Activated naive CD8-positive, alpha-beta T cell (primary cell): ENCODE measurements at regions not wholly inside any gene's neighbourhood (a gene's known extent, or its start where the extent isn't known, plus 50 kb on each side); places are given as distances from the start of the nearest gene placed in this dataset.
"Not testable (repeated sequence)": the region's sequence is repeated elsewhere in the genome, so short reads cannot be mapped to it uniquely, and the experiment has no call there.

Experiments
- H3K27ac Mint-ChIP-seq: one replicate; pipeline ENCODE4 v1.8.0; 2021; ENCODE audit warnings: mixed read lengths
- H3K27me3 Mint-ChIP-seq: one replicate; pipeline ENCODE4 v1.8.0; 2021; ENCODE audit warnings: mixed read lengths
- H3K36me3 Mint-ChIP-seq: one replicate; pipeline ENCODE4 v1.8.0; 2021; ENCODE audit warnings: mixed read lengths
- H3K4me1 Mint-ChIP-seq: one replicate; pipeline ENCODE4 v1.8.0; 2021; ENCODE audit warnings: low read depth, mixed read lengths
- H3K4me3 Mint-ChIP-seq: one replicate; pipeline ENCODE4 v1.8.0; 2021; ENCODE audit warnings: mild to moderate bottlenecking, mixed read lengths
- H3K9me3 Mint-ChIP-seq: one replicate; pipeline ENCODE4 v1.8.0; 2021; ENCODE audit warnings: low read depth, mixed read lengths

- Mint-ChIP-seq H3K9me3 (no peaks in the 10 kb centered on the region), H3K4me3 (no peak overlapping the region), H3K27ac (no peak overlapping the region)
Observed at GRCh38 chr7:25696571-25696970, 455.4 kb upstream of the NFE2L3 start.

GRCh38 chr7:25698451-25699113 lies 453.4 kb upstream of the NFE2L3 start:
- Mint-ChIP-seq H3K27me3 (peaks cover 6% of the 10 kb centered on the region), H3K4me3 (no peak overlapping the region), H3K9me3 (no peaks in the 10 kb centered on the region), H3K4me1 (no peaks in the 10 kb centered on the region), H3K27ac (no peak overlapping the region), H3K36me3 (peaks cover 6% of the 10 kb centered on the region)

More at GRCh38 chr7:25696571-25696970, 455.4 kb upstream of the NFE2L3 start:
- Mint-ChIP-seq H3K27me3 (peaks cover 3% of the 10 kb centered on the region), H3K36me3 (peaks cover 2% of the 10 kb centered on the region), H3K4me1 (no peaks in the 10 kb centered on the region)

- not testable (repeated sequence) for H3K4me3 Mint-ChIP-seq, H3K36me3 Mint-ChIP-seq, H3K27ac Mint-ChIP-seq, H3K4me1 Mint-ChIP-seq, H3K9me3 Mint-ChIP-seq, H3K27me3 Mint-ChIP-seq
Observed at GRCh38 chr7:25700141-25700540, 451.9 kb upstream of the NFE2L3 start.

GRCh38 chr7:25704413-25704812 lies 447.6 kb upstream of the NFE2L3 start:
- no peaks in the 10 kb centered on the region for H3K9me3 Mint-ChIP-seq
- H3K27ac Mint-ChIP-seq, result no peak overlapping the region
- no peaks in the 10 kb centered on the region for H3K4me1 Mint-ChIP-seq
- H3K27me3 Mint-ChIP-seq, result peaks cover 5% of the 10 kb centered on the region
- H3K36me3 Mint-ChIP-seq, result peaks cover 4% of the 10 kb centered on the region
- no peak overlapping the region for H3K4me3 Mint-ChIP-seq

- Mint-ChIP-seq H3K4me3 (no peak overlapping the region), H3K36me3 (peaks cover 4% of the 10 kb centered on the region), H3K27me3 (peaks cover 7% of the 10 kb centered on the region), H3K9me3 (no peaks in the 10 kb centered on the region), H3K4me1 (no peaks in the 10 kb centered on the region), H3K27ac (no peak overlapping the region)
Observed at GRCh38 chr7:25706764-25707163, 445.2 kb upstream of the NFE2L3 start.

- no peak overlapping the region for H3K27ac Mint-ChIP-seq
- H3K27me3 Mint-ChIP-seq, result peaks cover 4% of the 10 kb centered on the region
- H3K9me3 Mint-ChIP-seq, result no peaks in the 10 kb centered on the region
- no peaks in the 10 kb centered on the region for H3K4me1 Mint-ChIP-seq
- H3K4me3 Mint-ChIP-seq, result no peak overlapping the region
- H3K36me3 Mint-ChIP-seq, result no peaks in the 10 kb centered on the region
Observed at GRCh38 chr7:25707768-25708620, 444.0 kb upstream of the NFE2L3 start.

GRCh38 chr7:25710959-25711358 lies 441.0 kb upstream of the NFE2L3 start:
- H3K36me3 Mint-ChIP-seq, result no peaks in the 10 kb centered on the region
- no peaks in the 10 kb centered on the region for H3K9me3 Mint-ChIP-seq
- H3K4me1 Mint-ChIP-seq, result no peaks in the 10 kb centered on the region
- peaks cover 4% of the 10 kb centered on the region for H3K27me3 Mint-ChIP-seq
- H3K27ac Mint-ChIP-seq, result no peak overlapping the region
- H3K4me3 Mint-ChIP-seq, result no peak overlapping the region

GRCh38 chr7:25711940-25712339 lies 440.1 kb upstream of the NFE2L3 start:
- Mint-ChIP-seq H3K27me3 (peaks cover 7% of the 10 kb centered on the region), H3K27ac (no peak overlapping the region), H3K9me3 (no peaks in the 10 kb centered on the region), H3K4me1 (no peaks in the 10 kb centered on the region), H3K36me3 (no peaks in the 10 kb centered on the region), H3K4me3 (no peak overlapping the region)

GRCh38 chr7:25712500-25712899 lies 439.5 kb upstream of the NFE2L3 start:
- Mint-ChIP-seq H3K4me3 (no peak overlapping the region), H3K27ac (no peak overlapping the region), H3K36me3 (no peaks in the 10 kb centered on the region), H3K4me1 (no peaks in the 10 kb centered on the region), H3K27me3 (peaks cover 8% of the 10 kb centered on the region), H3K9me3 (no peaks in the 10 kb centered on the region)

GRCh38 chr7:25714013-25714412 lies 438.0 kb upstream of the NFE2L3 start:
- no peaks in the 10 kb centered on the region for H3K36me3 Mint-ChIP-seq
- no peaks in the 10 kb centered on the region for H3K4me1 Mint-ChIP-seq
- no peak overlapping the region for H3K4me3 Mint-ChIP-seq
- peaks cover 7% of the 10 kb centered on the region for H3K27me3 Mint-ChIP-seq
- no peak overlapping the region for H3K27ac Mint-ChIP-seq
- no peaks in the 10 kb centered on the region for H3K9me3 Mint-ChIP-seq

GRCh38 chr7:25716421-25716820 lies 435.6 kb upstream of the NFE2L3 start:
- H3K4me3 Mint-ChIP-seq, result no peak overlapping the region
- H3K9me3 Mint-ChIP-seq, result no peaks in the 10 kb centered on the region
- H3K36me3 Mint-ChIP-seq, result no peaks in the 10 kb centered on the region
- no peak overlapping the region for H3K27ac Mint-ChIP-seq
- no peaks in the 10 kb centered on the region for H3K4me1 Mint-ChIP-seq
- peaks cover 7% of the 10 kb centered on the region for H3K27me3 Mint-ChIP-seq

GRCh38 chr7:25718596-25718995 lies 433.4 kb upstream of the NFE2L3 start:
- no peak overlapping the region for H3K4me3 Mint-ChIP-seq
- peaks cover 7% of the 10 kb centered on the region for H3K27me3 Mint-ChIP-seq
- H3K36me3 Mint-ChIP-seq, result no peaks in the 10 kb centered on the region
- H3K9me3 Mint-ChIP-seq, result no peaks in the 10 kb centered on the region
- H3K4me1 Mint-ChIP-seq, result no peaks in the 10 kb centered on the region
- no peak overlapping the region for H3K27ac Mint-ChIP-seq

GRCh38 chr7:25719190-25719896 lies 432.7 kb upstream of the NFE2L3 start:
- Mint-ChIP-seq H3K27ac (no peak overlapping the region), H3K27me3 (peaks cover 7% of the 10 kb centered on the region), H3K9me3 (no peaks in the 10 kb centered on the region), H3K4me1 (no peaks in the 10 kb centered on the region), H3K36me3 (no peaks in the 10 kb centered on the region), H3K4me3 (no peak overlapping the region)

GRCh38 chr7:25720427-25720826 lies 431.6 kb upstream of the NFE2L3 start:
- Mint-ChIP-seq H3K36me3 (no peaks in the 10 kb centered on the region), H3K4me3 (no peak overlapping the region), H3K27me3 (peaks cover 8% of the 10 kb centered on the region), H3K27ac (no peak overlapping the region), H3K9me3 (no peaks in the 10 kb centered on the region), H3K4me1 (no peaks in the 10 kb centered on the region)

- Mint-ChIP-seq H3K36me3 (no peaks in the 10 kb centered on the region), H3K9me3 (no peaks in the 10 kb centered on the region)
Observed at GRCh38 chr7:25722856-25723255, 429.1 kb upstream of the NFE2L3 start.

More at GRCh38 chr7:25722856-25723255, 429.1 kb upstream of the NFE2L3 start:
- Mint-ChIP-seq H3K4me3 (no peak overlapping the region), H3K27ac (no peak overlapping the region), H3K27me3 (peaks cover 4% of the 10 kb centered on the region), H3K4me1 (no peaks in the 10 kb centered on the region)
